ENCODE measurements at regions not wholly inside any gene's neighbourhood (a gene's known extent, or its start where the extent isn't known, plus 50 kb on each side); places are given as distances from the start of the nearest gene placed in this dataset.

DNA sequence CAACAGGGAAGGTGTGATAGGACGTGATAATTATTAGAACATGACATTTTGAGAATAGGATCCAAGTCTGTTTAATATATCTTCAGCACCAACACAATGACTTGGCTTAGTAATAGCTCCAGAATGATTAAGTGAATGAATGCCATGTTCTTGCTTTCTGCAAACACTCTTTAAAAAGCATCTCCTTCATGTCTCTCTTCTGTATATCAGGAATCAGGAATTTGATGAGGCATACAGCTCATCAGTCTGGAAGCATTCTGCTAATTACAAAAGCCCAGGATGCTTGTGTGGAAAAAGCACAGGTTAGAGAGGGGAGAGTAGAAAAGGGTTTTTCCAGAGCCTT is 113.0 kb upstream of the ZNF648 start:
- Histone ChIP-seq H3K9ac (ENCODE audit: low read depth in 1 of 3, low read length in 3 of 3) (no peak overlapping the region), H3K4me3 (ENCODE audit: low read length in 3 of 3) (peak overlapping the region in 1 of 3 donors; percentile 0), H3K36me3 (ENCODE audit: control insufficient read depth in 3 of 3, insufficient read depth in 3 of 3, low read length in 3 of 3) (no peaks in the 10 kb centered on the region)

DNA sequence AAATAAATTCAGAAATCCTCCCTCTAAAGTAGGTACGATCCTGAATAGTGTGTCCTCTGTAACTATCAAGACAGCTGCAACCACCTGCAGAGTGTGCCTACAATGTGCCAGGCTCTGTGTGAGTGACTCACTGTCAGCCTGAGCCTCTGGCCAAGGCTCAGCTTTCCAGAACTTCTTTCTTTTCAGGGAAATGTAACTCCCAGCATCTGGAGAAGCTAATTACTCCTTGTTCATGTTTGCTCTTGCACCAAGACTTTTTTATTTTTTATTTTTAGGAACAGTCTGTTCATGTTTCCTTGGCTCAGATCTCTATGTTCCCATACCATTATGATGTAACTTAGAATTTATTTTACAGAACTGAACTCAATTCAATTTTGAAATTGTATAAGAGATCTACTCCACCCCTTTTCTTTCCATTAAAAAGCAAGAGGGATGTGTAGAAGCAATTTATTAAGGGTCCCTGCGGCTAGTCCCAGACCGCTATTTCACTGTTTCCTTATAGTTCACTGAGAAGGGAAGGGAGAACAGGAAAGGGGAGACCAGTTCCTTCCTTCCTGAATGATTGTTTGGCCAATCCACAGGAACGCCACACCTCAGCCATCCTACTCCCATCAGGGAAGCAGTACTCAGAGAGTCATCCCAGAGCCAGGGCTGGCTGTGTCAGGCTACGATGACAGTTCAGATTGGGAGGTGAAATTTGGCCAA is 112.4 kb upstream of the ZNF648 start:
- H3K36me3 ChIP-seq (ENCODE audit: control insufficient read depth in 3 of 3, insufficient read depth in 3 of 3, low read length in 3 of 3), result no peaks in the 10 kb centered on the region
- H3K4me3 ChIP-seq (ENCODE audit: low read length in 3 of 3), result peak overlapping the region in 1 of 3 donors; percentile 0
- peaks cover 3 to 9% (median 7%) of the 10 kb centered on the region in 3 donors for H3K4me1 ChIP-seq (ENCODE audit: control insufficient read depth in 3 of 3, insufficient read depth in 3 of 3, low read length in 3 of 3)
- H3K9ac ChIP-seq (ENCODE audit: low read depth in 1 of 3, low read length in 3 of 3), result no peak overlapping the region
- H3K9me3 ChIP-seq (ENCODE audit: control insufficient read depth in 3 of 3, low read length in 3 of 3), result no peaks in the 10 kb centered on the region
- H3K27ac ChIP-seq (ENCODE audit: low read depth, low read length), result no peak overlapping the region
- H3K27me3 ChIP-seq (ENCODE audit: control insufficient read depth in 3 of 3, insufficient read depth in 3 of 3, low read length in 3 of 3), result no peaks in the 10 kb centered on the region

More for the DNA sequence above, 113.0 kb upstream of the ZNF648 start:
- Histone ChIP-seq H3K4me1 (ENCODE audit: control insufficient read depth in 3 of 3, insufficient read depth in 3 of 3, low read length in 3 of 3) (peaks cover 3 to 9% (median 7%) of the 10 kb centered on the region in 3 donors), H3K27me3 (ENCODE audit: control insufficient read depth in 3 of 3, insufficient read depth in 3 of 3, low read length in 3 of 3) (no peaks in the 10 kb centered on the region), H3K9me3 (ENCODE audit: control insufficient read depth in 3 of 3, low read length in 3 of 3) (no peaks in the 10 kb centered on the region), H3K27ac (ENCODE audit: low read depth, low read length) (no peak overlapping the region)

DNA sequence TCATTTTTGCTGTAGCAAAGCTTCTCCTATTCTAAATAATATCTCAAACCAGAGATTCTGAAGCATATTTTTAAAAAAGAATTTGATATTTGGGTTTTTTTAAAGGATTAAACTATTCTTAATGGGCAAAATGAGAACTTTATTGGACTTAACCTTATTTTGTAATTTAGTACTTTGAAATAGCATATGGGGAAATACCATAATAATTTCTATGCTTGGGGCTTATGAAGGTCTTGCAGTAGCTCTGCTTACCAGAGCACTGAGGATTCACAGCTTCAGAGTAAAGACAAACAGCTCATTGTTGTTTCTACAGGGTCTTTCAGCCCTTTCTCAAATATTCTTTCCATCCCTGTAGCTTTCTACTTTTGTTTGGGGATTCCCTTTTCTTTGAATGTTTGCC is 111.2 kb upstream of the ZNF648 start:
- H3K4me1 ChIP-seq (ENCODE audit: control insufficient read depth in 3 of 3, insufficient read depth in 3 of 3, low read length in 3 of 3), result peaks cover 3 to 9% (median 7%) of the 10 kb centered on the region in 3 donors
- no peaks in the 10 kb centered on the region for H3K36me3 ChIP-seq (ENCODE audit: control insufficient read depth in 3 of 3, insufficient read depth in 3 of 3, low read length in 3 of 3)
- H3K4me3 ChIP-seq (ENCODE audit: low read length in 3 of 3), result no peak overlapping the region
- no peaks in the 10 kb centered on the region for H3K27me3 ChIP-seq (ENCODE audit: control insufficient read depth in 3 of 3, insufficient read depth in 3 of 3, low read length in 3 of 3)
- H3K9me3 ChIP-seq (ENCODE audit: control insufficient read depth in 3 of 3, low read length in 3 of 3), result no peaks in the 10 kb centered on the region
- H3K9ac ChIP-seq (ENCODE audit: low read depth in 1 of 3, low read length in 3 of 3), result no peak overlapping the region
- no peak overlapping the region for H3K27ac ChIP-seq (ENCODE audit: low read depth, low read length)

DNA sequence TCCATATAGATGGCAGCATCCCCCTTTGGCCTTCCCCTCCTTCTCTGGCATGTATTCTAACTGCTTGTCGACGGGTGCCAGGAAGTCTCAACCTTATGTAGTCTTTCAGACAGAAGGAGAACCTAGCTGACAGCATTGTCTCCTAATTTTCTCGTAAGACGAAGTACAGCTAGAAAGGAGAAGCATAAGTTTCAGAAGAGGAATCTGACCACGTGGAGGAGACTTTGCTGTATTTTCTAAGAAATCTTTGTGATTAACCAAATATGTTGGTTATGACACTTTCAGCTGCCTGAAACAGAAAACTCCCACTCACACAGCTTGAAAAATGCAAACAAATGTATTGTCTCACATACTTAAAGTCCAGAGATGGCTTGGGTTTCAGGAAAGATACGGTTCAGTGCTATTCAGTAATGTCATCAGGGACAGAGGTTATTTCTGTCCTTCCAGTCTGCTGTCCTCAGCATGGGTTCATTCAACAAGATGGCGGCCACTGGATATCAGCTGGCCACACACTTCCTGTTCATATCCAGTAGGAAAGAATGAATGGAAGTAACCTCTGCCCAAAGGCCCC is 109.5 kb upstream of the ZNF648 start:
- no peak overlapping the region for H3K4me3 ChIP-seq (ENCODE audit: low read length in 3 of 3)
- H3K27me3 ChIP-seq (ENCODE audit: control insufficient read depth in 3 of 3, insufficient read depth in 3 of 3, low read length in 3 of 3), result no peaks in the 10 kb centered on the region
- H3K27ac ChIP-seq (ENCODE audit: low read depth, low read length), result peak overlapping the region; percentile 36
- H3K9me3 ChIP-seq (ENCODE audit: control insufficient read depth in 3 of 3, low read length in 3 of 3), result no peaks in the 10 kb centered on the region
- H3K36me3 ChIP-seq (ENCODE audit: control insufficient read depth in 3 of 3, insufficient read depth in 3 of 3, low read length in 3 of 3), result no peaks in the 10 kb centered on the region
- H3K4me1 ChIP-seq (ENCODE audit: control insufficient read depth in 3 of 3, insufficient read depth in 3 of 3, low read length in 3 of 3), result peaks cover 3 to 9% (median 7%) of the 10 kb centered on the region in 3 donors
- H3K9ac ChIP-seq (ENCODE audit: low read depth in 1 of 3, low read length in 3 of 3), result no peak overlapping the region

DNA sequence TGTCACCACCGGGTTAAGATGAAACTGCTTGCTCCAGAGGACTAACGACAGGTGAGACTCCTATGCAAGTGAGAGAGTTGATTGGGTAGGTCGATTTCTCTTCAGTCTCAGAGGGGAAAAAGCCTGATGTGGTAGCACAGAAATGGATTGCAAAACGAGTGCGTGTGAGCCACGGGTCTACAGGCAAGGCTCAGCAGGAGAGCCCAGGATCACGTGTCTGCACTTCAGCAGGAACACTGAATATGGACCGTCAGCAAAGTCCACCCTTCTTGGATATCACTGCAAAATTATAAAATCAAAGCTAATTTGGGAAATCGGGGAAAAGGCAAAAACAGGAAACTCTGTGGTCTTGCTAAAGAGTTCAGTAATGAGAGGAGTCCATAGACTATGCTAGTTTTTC is 107.7 kb upstream of the ZNF648 start:
- no peaks in the 10 kb centered on the region for H3K36me3 ChIP-seq (ENCODE audit: control insufficient read depth in 3 of 3, insufficient read depth in 3 of 3, low read length in 3 of 3)
- no peaks in the 10 kb centered on the region for H3K27me3 ChIP-seq (ENCODE audit: control insufficient read depth in 3 of 3, insufficient read depth in 3 of 3, low read length in 3 of 3)
- no peak overlapping the region for H3K4me3 ChIP-seq (ENCODE audit: low read length in 3 of 3)
- no peak overlapping the region for H3K9ac ChIP-seq (ENCODE audit: low read depth in 1 of 3, low read length in 3 of 3)
- no peaks in the 10 kb centered on the region for H3K9me3 ChIP-seq (ENCODE audit: control insufficient read depth in 3 of 3, low read length in 3 of 3)
- H3K27ac ChIP-seq (ENCODE audit: low read depth, low read length), result no peak overlapping the region
- peaks cover 6 to 11% (median 10%) of the 10 kb centered on the region in 3 donors for H3K4me1 ChIP-seq (ENCODE audit: control insufficient read depth in 3 of 3, insufficient read depth in 3 of 3, low read length in 3 of 3)

DNA sequence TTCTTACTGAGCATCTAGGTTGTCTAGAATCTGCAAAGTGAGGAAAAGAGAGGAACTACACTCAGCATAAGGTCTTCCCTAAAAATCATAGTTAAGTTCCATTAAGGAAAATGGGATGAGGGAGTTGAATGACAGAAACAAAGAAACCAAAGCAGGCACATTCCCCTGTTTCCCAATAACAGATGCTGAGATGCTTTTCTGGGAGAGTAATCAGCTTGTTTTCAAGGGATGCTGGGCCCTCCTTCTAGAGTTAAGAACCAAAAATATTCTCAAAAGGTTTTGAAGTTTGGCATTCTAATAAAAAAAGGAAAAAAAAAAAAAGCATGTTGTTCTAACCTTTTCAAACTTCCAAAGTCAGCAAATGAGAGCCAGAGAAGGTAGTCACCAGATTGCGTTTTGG is 105.2 kb upstream of the ZNF648 start:
- no peak overlapping the region for H3K27ac ChIP-seq (ENCODE audit: low read depth, low read length)
- H3K36me3 ChIP-seq (ENCODE audit: control insufficient read depth in 3 of 3, insufficient read depth in 3 of 3, low read length in 3 of 3), result no peaks in the 10 kb centered on the region
- peaks cover 13 to 20% (median 17%) of the 10 kb centered on the region in 3 donors for H3K4me1 ChIP-seq (ENCODE audit: control insufficient read depth in 3 of 3, insufficient read depth in 3 of 3, low read length in 3 of 3)
- H3K27me3 ChIP-seq (ENCODE audit: control insufficient read depth in 3 of 3, insufficient read depth in 3 of 3, low read length in 3 of 3), result no peaks in the 10 kb centered on the region
- H3K9ac ChIP-seq (ENCODE audit: low read depth in 1 of 3, low read length in 3 of 3), result no peak overlapping the region
- H3K9me3 ChIP-seq (ENCODE audit: control insufficient read depth in 3 of 3, low read length in 3 of 3), result no peaks in the 10 kb centered on the region
- no peak overlapping the region for H3K4me3 ChIP-seq (ENCODE audit: low read length in 3 of 3)

DNA sequence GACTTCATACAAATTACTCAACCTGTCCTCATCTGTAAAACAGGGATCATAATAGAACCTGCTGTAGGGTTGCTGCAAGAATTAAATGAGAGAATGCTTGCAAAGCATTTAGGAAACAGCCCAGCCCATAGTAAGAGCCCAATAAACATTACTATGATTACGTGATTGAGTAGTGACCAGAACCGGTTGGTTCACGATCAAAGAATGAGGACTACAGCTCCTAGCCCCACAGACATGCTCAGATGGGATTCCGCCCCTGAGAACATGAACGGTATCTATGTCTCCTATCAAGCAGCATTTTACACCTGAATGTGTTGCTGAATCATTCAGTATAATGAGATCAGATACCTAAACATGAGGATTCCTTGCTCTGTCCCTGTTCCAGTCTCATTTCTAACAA is 104.8 kb upstream of the ZNF648 start:
- Histone ChIP-seq H3K27ac (ENCODE audit: low read depth, low read length) (no peak overlapping the region), H3K27me3 (ENCODE audit: control insufficient read depth in 3 of 3, insufficient read depth in 3 of 3, low read length in 3 of 3) (no peaks in the 10 kb centered on the region), H3K9me3 (ENCODE audit: control insufficient read depth in 3 of 3, low read length in 3 of 3) (no peaks in the 10 kb centered on the region), H3K4me1 (ENCODE audit: control insufficient read depth in 3 of 3, insufficient read depth in 3 of 3, low read length in 3 of 3) (peaks cover 13 to 18% (median 17%) of the 10 kb centered on the region in 3 donors), H3K9ac (ENCODE audit: low read depth in 1 of 3, low read length in 3 of 3) (no peak overlapping the region), H3K36me3 (ENCODE audit: control insufficient read depth in 3 of 3, insufficient read depth in 3 of 3, low read length in 3 of 3) (no peaks in the 10 kb centered on the region), H3K4me3 (ENCODE audit: low read length in 3 of 3) (no peak overlapping the region)

DNA sequence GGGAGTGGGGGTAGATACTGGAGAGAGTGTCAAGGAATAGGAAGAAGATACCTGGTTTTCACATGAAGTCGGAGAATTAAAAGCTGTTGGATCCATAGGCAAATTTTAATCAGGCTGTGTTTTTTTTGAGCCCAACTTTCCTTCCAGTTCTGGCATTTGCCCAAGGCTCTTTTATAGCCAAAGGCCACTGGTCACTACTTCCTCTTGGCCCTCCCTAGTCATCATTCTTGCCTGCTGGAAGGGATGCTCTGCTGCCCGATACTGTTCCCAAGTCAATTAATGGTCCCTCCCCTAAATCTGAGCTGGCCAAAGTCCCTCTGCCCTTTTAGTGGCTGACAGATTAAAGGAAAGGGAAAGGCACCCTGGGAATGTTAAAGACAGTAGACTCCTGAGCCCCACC is 102.8 kb upstream of the ZNF648 start:
- Histone ChIP-seq H3K27me3 (ENCODE audit: control insufficient read depth in 3 of 3, insufficient read depth in 3 of 3, low read length in 3 of 3) (no peaks in the 10 kb centered on the region), H3K27ac (ENCODE audit: low read depth, low read length) (peak overlapping the region; percentile 19), H3K4me1 (ENCODE audit: control insufficient read depth in 3 of 3, insufficient read depth in 3 of 3, low read length in 3 of 3) (peaks cover 13% of the 10 kb centered on the region in 3 donors), H3K4me3 (ENCODE audit: low read length in 3 of 3) (no peak overlapping the region), H3K9me3 (ENCODE audit: control insufficient read depth in 3 of 3, low read length in 3 of 3) (no peaks in the 10 kb centered on the region), H3K9ac (ENCODE audit: low read depth in 1 of 3, low read length in 3 of 3) (no peak overlapping the region), H3K36me3 (ENCODE audit: control insufficient read depth in 3 of 3, insufficient read depth in 3 of 3, low read length in 3 of 3) (no peaks in the 10 kb centered on the region)

DNA sequence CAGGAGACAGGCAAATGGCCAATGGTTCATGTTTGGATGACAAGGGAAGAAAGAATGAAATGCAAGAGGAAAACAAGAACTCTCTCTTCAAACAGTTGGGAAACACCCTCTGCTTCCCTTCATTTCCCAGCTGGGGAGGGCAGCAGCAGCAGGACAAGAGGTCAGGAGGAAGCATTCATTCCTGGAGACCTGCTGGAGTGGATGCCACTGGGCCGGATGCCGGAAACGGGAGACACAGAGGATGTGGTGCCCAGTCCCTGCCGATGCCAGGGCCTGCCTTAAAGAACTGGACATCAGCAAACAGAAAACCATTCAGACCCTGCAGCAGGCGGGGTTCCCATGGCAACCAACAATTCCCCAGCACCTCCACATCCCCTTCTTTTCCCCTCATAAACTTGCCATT is 102.3 kb upstream of the ZNF648 start:
- Histone ChIP-seq H3K27ac (ENCODE audit: low read depth, low read length) (peak overlapping the region; percentile 19), H3K36me3 (ENCODE audit: control insufficient read depth in 3 of 3, insufficient read depth in 3 of 3, low read length in 3 of 3) (no peaks in the 10 kb centered on the region), H3K9ac (ENCODE audit: low read depth in 1 of 3, low read length in 3 of 3) (no peak overlapping the region), H3K27me3 (ENCODE audit: control insufficient read depth in 3 of 3, insufficient read depth in 3 of 3, low read length in 3 of 3) (no peaks in the 10 kb centered on the region), H3K4me1 (ENCODE audit: control insufficient read depth in 3 of 3, insufficient read depth in 3 of 3, low read length in 3 of 3) (peaks cover 13% of the 10 kb centered on the region in 3 donors), H3K4me3 (ENCODE audit: low read length in 3 of 3) (no peak overlapping the region), H3K9me3 (ENCODE audit: control insufficient read depth in 3 of 3, low read length in 3 of 3) (peaks cover 0 to 2% (median 0%) of the 10 kb centered on the region in 3 donors)

DNA sequence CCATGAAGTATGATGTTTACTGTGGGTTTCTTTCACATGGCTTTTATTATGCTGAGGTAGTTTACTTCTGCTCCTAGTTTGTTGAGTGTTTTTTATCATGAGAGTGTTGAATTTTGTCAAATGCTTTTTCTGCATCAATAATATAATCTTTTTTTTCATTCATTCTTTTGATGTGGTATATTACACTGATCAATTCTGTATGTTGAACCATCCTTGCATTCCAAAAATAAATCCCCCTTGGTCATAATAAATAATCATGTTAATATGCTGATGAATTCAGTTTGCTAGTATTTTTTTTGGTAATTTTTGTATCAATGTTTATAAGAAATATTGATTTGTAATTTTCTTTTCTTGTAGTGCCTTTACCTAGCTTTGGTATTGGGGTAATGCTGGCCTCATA is 97.9 kb upstream of the ZNF648 start:
- H3K27ac ChIP-seq (ENCODE audit: low read depth, low read length), result no peak overlapping the region
- H3K4me1 ChIP-seq (ENCODE audit: control insufficient read depth in 3 of 3, insufficient read depth in 3 of 3, low read length in 3 of 3), result peaks cover 10 to 13% (median 12%) of the 10 kb centered on the region in 3 donors
- H3K27me3 ChIP-seq (ENCODE audit: control insufficient read depth in 3 of 3, insufficient read depth in 3 of 3, low read length in 3 of 3), result no peaks in the 10 kb centered on the region
- H3K36me3 ChIP-seq (ENCODE audit: control insufficient read depth in 3 of 3, insufficient read depth in 3 of 3, low read length in 3 of 3), result no peaks in the 10 kb centered on the region
- no peak overlapping the region for H3K4me3 ChIP-seq (ENCODE audit: low read length in 3 of 3)
- no peak overlapping the region for H3K9ac ChIP-seq (ENCODE audit: low read depth in 1 of 3, low read length in 3 of 3)
- peaks cover 0 to 2% (median 0%) of the 10 kb centered on the region in 3 donors for H3K9me3 ChIP-seq (ENCODE audit: control insufficient read depth in 3 of 3, low read length in 3 of 3)
